Coronary artery (tissue), 2 donors: ENCODE measurements at regions not wholly inside any gene's neighbourhood (a gene's known extent, or its start where the extent isn't known, plus 50 kb on each side); places are given as distances from the start of the nearest gene placed in this dataset.

Experiments
- DNase-seq: peaks from one replicate; pipeline ENCODE4 v3.0.0-alpha.2; 2017; ENCODE audit warnings: low spot score
- H3K27ac ChIP-seq, 2 donors: fragments of 200-600 bp; sonication (generic); one replicate each; pipeline ENCODE4 v1.5.1; 2016 to 2019
- H3K4me3 ChIP-seq: fragments of 200-600 bp; sonication (generic); 2 replicates; pipeline ENCODE4 v1.5.1; 2016; ENCODE audit warnings: mild to moderate bottlenecking, moderate library complexity
- TF ChIP-seq, protein P1 (sequence below): fragments of 200-600 bp; sonication (generic); IDR thresholded peaks from one replicate; pipeline ENCODE4 v1.5.1; 2019; ENCODE audit warnings: antibody characterized with exemption

DNA sequence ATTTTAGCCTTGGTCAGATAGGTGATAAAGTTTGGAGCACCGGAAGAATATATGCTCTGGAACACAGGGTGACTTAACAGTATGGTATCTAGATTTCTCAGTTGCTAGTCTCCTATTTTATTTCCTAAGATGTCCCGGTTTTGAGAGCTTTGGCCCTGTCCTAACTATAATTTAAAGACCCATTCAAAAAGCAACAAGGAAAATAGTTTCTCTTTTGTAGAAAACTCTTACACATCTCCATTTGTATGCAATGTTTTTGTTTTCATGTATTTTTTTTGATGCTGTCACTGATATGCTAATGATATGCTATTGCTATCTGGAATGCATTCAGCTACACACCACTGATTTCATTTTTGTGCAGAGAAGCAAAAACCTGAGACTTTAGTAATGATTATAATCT lies 237.8 kb downstream of the GPD2 start:
- H3K27ac ChIP-seq: no peak overlapping the region
- DNase-seq: no peak
- TF ChIP-seq, protein P1, sequence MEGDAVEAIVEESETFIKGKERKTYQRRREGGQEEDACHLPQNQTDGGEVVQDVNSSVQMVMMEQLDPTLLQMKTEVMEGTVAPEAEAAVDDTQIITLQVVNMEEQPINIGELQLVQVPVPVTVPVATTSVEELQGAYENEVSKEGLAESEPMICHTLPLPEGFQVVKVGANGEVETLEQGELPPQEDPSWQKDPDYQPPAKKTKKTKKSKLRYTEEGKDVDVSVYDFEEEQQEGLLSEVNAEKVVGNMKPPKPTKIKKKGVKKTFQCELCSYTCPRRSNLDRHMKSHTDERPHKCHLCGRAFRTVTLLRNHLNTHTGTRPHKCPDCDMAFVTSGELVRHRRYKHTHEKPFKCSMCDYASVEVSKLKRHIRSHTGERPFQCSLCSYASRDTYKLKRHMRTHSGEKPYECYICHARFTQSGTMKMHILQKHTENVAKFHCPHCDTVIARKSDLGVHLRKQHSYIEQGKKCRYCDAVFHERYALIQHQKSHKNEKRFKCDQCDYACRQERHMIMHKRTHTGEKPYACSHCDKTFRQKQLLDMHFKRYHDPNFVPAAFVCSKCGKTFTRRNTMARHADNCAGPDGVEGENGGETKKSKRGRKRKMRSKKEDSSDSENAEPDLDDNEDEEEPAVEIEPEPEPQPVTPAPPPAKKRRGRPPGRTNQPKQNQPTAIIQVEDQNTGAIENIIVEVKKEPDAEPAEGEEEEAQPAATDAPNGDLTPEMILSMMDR: no peak
- no peak overlapping the region for H3K4me3 ChIP-seq

DNA sequence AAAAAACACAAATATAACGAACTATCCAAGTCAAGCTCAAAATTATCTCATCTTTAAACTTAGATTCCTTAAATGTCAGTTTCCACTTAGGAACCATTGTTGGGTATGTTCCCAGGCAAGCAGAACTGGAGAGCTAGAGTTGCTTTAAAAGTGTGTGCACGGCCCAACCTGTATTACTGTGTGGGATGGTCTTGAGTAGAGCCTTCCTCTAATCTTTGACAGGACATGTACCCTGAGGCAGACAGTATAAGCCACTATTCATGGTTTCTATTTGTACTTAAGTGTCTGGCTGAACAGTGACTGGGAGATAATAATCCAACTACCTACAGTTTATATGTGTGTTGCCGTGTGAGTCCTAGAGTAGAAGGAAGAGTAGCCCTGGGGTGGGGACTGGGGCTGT lies 239.7 kb downstream of the GPD2 start:
- Histone ChIP-seq H3K27ac (no peak overlapping the region), H3K4me3 (no peak overlapping the region)
- TF ChIP-seq, protein P1: no peak
- no peak for DNase-seq

DNA sequence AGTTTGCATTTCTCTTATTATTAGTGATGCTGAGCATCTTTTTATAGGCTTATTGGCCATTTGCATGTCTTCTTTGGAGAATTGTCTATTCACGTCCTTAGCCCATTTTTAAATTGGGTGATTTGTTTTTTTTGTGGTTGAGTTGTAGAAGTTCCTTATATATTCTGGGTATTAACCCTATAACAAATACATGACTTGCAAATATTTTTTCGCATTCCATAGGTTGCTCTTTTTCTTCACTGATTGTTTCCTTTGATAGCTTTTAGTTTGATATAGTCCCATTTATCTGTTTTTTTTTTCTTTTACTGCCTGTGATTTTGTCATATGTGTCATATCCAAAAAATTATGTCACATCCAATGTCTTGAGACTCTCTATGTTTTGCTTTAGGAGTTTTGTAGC lies 243.6 kb downstream of the GPD2 start:
- no peak for DNase-seq
- H3K27ac ChIP-seq: no peak overlapping the region
- H3K4me3 ChIP-seq: no peak overlapping the region
- TF ChIP-seq, protein P1: no peak

DNA sequence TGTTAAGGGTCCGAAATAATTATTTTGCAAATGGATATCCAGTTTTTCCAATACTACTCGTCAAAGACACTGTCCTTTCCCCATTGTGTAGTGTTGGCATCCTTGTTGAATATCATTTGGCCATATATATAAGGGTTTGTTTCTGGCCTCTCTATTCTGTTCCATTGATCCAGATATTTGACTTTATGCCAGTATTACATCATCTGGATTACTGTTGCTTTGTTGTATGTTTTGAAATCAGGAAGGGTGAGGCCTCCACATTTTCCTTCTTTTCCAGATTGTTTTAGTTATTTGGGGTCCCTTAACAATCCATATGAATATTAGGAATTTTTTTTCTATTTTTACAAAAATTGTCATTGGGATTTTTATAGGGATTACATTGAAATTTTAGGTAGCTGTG lies 244.1 kb downstream of the GPD2 start:
- Histone ChIP-seq H3K27ac (no peak overlapping the region), H3K4me3 (no peak overlapping the region)
- DNase-seq: no peak
- TF ChIP-seq, protein P1: no peak

DNA sequence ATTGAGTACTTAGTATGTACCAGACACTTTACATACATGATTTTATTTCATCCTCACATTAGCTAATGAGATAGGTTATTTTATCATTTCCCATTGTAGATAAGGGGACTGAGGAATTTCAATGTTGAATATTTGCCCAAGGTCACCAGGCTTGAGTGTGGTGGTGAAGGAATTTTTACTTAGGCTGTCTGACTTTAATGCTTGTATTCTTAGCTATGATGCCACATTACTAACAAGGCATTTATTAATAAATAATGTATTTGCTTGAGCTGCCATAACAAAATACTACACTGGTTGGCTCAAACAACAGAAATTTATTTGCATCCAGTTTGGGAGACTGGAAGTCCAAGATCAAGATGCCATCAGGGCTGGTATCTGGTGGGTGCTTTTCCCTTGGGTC lies 250.9 kb downstream of the GPD2 start:
- Histone ChIP-seq H3K27ac (no peak overlapping the region), H3K4me3 (no peak overlapping the region)
- no peak for DNase-seq
- TF ChIP-seq, protein P1: no peak

DNA sequence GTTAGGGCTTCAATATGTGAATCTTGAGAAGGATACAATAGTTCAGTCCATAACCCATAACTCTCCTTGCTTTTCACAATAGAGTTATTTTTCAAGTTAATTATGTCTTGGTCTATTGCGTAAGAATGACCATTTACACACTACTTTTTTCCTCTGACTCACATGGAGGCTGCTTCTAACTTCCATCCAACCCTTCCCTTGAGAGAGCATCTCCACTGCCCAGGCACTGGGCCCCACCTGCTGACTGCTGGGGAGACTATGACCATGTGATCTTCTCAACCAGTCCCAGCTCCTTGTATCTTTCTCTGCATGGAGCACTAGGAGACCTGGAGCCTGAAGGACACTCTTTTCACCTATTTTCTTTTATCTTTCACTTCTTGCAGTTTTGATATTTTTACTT lies 251.5 kb downstream of the GPD2 start:
- Histone ChIP-seq H3K27ac (no peak overlapping the region), H3K4me3 (no peak overlapping the region)
- DNase-seq: no peak
- TF ChIP-seq, protein P1: no peak

DNA sequence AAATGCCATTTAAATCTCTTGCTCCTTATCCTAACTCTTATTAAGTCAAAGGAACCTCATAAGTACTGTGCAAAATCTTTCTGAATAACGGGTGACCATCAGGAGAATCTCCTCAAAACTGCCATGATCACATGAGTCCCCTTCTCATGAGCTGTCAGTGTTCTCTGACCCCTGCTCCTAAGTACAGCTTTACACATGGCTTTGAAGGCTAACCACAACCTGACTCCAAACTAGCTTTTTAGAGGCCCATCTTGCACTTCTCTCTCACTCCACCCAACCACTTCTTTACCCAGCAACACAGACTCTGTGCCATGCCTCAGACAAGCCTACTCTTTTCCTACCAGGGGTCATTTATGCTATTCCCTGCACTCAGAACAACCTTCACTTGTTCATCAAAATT lies 253.8 kb downstream of the GPD2 start:
- no peak for DNase-seq
- no peak overlapping the region for H3K27ac ChIP-seq
- H3K4me3 ChIP-seq: no peak overlapping the region
- TF ChIP-seq, protein P1: no peak
